Vagina (tissue), 2 donors: ENCODE measurements at regions not wholly inside any gene's neighbourhood (a gene's known extent, or its start where the extent isn't known, plus 50 kb on each side); places are given as distances from the start of the nearest gene placed in this dataset.

Experiments
- POLR2A ChIP-seq, 2 donors: fragments of 450-650 bp; IDR thresholded peaks; one replicate each; pipeline ENCODE4 v1.6.1; 2017; ENCODE audit warnings: antibody characterized with exemption in 2 of 2, mild to moderate bottlenecking in 2 of 2, moderate library complexity in 2 of 2
- POLR2AphosphoS5 ChIP-seq, 2 donors: sonication (generic); formaldehyde crosslinking; IDR thresholded peaks; one replicate each; pipeline ENCODE4 v1.9.0; 2017; ENCODE audit warnings: antibody characterized with exemption in 2 of 2, mild to moderate bottlenecking in 2 of 2, low read depth in 1 of 2; ENCODE audit not compliant: insufficient read depth in 1 of 2
- TF ChIP-seq, protein P1 (sequence below), 3 experiments: fragments of 450-650 bp in 2 of 3; fragments of 200-600 bp in 1 of 3; sonication (generic) in 1 of 3; IDR thresholded peaks; one replicate each; pipeline ENCODE4 v1.5.1; 2017 to 2019; ENCODE audit warnings: antibody characterized with exemption in 3 of 3, mild to moderate bottlenecking in 2 of 3, moderate library complexity in 2 of 3

DNA sequence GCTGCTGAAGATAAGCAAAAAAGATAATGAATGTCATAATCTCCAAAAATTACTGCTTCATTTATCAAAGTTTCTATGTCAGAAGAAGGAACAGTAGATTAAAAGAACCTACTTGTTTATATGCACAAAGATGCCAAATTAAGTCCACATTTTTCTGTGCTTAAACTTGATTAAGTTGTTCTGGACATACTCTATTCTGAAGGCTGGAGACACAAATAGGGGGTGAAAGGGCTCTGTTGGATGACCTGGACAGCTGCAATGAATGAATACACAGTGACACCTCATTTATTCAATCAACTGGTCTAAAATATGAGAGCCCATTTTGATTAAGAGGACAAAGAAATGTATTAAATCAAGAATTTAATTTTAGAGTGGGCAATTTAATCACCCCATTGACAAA is 276.3 kb upstream of the PCDH9 start:
- TF ChIP-seq POLR2A (IDR thresholded peaks at IDR 0.05) (no peak), POLR2AphosphoS5 (IDR thresholded peaks at IDR 0.05; ENCODE audit: insufficient read depth in 1 of 2, low read depth in 1 of 2) (no peak)
- TF ChIP-seq, protein P1, sequence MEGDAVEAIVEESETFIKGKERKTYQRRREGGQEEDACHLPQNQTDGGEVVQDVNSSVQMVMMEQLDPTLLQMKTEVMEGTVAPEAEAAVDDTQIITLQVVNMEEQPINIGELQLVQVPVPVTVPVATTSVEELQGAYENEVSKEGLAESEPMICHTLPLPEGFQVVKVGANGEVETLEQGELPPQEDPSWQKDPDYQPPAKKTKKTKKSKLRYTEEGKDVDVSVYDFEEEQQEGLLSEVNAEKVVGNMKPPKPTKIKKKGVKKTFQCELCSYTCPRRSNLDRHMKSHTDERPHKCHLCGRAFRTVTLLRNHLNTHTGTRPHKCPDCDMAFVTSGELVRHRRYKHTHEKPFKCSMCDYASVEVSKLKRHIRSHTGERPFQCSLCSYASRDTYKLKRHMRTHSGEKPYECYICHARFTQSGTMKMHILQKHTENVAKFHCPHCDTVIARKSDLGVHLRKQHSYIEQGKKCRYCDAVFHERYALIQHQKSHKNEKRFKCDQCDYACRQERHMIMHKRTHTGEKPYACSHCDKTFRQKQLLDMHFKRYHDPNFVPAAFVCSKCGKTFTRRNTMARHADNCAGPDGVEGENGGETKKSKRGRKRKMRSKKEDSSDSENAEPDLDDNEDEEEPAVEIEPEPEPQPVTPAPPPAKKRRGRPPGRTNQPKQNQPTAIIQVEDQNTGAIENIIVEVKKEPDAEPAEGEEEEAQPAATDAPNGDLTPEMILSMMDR (IDR thresholded peaks at IDR 0.05), result no peak
